HT1080 (cell line): ENCODE measurements at regions not wholly inside any gene's neighbourhood (a gene's known extent, or its start where the extent isn't known, plus 50 kb on each side); places are given as distances from the start of the nearest gene placed in this dataset.
"Not testable (repeated sequence)": the region's sequence is repeated elsewhere in the genome, so short reads cannot be mapped to it uniquely, and the experiment has no call there.

Source experiments
- DNase-seq: peaks from one replicate; pipeline ENCODE4 v3.0.0-alpha.2; 2015; ENCODE audit warnings: low read depth

DNA sequence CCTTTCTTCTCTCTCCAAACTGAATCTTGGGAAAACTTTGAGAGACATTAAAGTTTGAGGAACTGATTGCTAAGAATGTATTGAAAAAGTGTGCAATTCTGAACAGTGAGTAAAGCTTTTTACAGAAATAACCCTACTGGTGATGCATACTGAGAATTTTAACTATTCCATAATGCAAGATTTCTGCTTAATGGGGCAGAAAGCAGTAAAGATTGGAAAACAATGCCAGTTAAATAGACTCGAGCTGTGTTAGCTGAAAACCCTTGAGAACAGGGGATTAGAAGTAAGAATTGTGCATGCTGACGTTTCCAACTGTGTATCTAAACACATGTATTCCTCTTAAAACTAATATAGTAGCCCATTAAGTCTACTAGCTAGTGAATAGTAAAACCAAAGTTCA, 1500.2 kb upstream of the PRMT6 start:
- no peak for DNase-seq

DNA sequence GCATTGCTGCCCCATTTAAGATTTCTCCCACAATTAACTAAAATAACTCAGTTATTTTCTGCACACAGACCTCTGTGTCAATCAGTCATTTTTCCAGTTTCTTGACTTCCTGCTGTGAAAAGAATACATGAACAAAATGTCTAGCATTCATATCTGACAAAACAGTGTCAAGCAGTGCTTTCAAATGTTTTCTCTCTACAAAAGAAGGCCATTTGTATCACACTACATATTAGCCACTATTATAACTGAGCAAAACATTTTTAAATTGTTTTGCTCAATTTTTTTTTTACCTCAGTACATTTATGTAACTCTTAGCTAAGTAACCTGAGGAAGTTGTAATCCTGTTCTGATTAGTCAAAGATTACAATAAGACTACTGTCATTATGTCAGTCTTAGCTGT, 1498.5 kb upstream of the PRMT6 start:
- DNase-seq: no peak

DNA sequence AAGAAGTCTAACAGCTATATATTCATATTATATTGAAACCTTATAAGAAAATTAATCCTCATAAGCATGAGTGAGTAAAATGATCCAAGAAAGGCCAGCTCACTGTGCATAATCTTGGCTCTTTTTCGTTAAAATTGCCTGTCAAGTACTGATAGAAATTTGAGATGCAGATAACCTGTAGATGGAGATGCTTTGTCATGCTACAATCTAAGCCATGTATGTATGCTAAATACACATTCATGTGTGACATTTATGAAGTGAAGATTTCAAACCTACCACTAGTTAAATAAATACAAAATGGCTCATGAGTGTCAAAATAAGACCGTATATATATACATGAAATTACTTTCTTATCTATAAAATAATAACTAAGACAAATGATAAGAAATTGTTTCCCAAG, 1491.5 kb upstream of the PRMT6 start:
- DNase-seq: no peak

DNA sequence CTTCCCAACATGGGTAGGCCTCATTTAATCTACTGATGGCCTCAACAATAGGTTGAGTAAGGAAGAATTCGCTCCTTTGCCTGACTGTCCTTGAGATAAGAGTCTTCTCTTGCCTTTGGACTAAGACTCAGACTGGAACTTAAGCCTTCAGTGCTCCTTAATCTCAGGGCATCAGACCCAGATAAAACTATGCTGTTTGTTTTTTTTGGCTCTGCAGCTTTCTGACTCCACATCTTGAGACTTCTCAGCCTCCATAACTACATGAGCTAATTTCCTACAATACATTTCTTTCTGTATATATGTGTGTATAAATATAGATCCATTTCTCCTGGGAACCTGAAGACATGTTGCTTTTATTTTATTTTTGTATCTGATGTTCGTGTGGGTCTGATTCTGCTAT, 1470.7 kb upstream of the PRMT6 start:
- DNase-seq: no peak

DNA sequence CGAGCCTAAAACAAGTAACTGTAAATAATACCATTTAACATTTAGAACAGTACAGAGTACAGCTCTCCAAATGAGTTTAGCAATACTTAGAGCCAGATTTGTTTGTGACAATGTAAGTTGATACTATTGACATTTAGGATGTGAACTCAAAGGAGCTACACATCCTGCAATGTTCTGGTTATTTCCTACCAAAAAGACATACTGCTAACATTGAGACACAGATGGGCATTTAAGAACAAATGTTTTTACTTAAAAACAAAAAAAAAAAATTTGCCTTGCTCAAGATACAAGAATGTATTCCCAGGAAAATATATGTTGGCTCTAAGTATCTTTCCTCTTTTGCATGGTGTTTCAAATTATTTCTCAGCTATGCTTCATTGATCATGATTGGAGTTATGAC, 1464.8 kb upstream of the PRMT6 start:
- no peak for DNase-seq

DNA sequence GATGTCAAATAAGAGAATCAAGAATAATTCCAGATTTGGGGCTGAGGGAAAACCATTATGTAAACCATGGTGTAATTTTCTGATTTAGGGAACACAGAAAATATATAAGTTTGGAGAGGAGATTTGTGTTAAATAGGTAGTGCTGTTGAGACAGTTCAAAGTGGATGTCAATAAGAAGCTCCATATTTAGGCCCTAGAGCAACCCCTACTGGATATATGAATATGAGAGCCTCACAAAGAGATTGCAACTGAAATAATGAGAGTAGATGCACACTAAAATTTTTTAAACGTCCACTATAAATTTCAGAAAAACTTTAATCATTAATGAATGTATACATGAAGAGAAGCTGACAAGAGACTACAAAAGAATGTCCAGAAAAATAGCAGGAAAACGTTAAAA, 1447.8 kb upstream of the PRMT6 start:
- DNase-seq: peak; percentile 13

DNA sequence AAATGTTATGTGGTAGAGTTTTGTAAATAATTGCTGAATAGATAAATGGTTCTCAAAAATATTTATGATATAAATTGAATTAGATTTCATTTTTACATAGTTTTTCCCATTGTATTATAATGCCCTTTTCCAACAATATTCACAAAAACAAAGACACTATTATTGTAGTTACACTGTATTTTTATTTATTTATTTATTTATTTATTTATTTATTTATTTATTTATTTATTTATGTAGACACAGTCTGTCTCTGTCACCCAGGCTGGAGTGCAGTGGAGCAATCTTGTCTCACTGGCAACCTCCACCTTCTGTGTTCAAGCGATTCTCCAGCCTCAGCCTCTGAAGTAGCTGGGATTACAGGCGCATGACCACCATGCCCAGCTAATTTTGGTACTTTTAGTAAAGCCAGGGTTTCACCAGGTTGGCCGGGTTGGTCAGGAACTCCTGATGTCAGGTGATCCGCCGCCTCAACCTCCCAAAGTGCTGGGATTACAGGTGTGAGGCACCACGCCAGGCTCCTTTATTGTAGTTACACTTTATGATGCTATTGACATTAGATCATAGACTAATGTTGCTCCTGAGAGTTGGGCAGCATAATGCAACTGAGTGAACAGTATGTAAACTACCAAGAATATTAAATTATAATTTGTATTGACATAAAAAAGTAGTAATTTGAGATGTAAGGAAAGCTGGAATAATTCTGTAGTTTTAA, 1430.0 kb upstream of the PRMT6 start:
- no peak for DNase-seq

DNA sequence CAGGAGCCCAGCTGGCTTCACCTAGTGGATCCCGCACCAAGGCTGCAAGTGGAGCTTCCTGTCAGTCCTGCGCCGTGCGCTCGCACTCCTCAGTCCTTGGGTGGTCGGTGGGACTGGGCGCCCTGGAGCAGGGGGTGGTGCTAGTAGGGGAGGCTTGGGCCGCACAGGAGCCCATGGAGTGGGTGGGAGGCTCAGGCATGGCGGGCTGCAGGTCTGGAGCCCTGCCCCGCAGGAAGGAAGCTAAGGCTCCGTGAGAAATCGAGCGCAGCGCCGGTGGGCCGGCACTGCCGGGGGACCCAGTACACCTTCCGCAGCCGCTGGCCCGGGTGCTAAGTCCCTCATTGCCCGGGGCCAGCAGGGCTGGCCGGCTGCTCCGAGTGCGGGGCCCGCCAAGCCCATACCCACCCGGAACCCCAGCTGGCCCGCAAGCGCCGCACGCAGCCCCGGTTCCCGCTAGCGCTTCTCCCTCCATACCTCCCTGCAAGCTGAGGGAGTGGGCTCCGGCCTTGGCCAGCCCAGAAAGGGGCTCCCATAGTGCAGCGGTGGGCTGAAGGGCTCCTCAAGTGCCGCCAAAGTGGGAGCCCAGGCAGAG, 1425.2 kb upstream of the PRMT6 start:
- not testable (repeated sequence) for DNase-seq

DNA sequence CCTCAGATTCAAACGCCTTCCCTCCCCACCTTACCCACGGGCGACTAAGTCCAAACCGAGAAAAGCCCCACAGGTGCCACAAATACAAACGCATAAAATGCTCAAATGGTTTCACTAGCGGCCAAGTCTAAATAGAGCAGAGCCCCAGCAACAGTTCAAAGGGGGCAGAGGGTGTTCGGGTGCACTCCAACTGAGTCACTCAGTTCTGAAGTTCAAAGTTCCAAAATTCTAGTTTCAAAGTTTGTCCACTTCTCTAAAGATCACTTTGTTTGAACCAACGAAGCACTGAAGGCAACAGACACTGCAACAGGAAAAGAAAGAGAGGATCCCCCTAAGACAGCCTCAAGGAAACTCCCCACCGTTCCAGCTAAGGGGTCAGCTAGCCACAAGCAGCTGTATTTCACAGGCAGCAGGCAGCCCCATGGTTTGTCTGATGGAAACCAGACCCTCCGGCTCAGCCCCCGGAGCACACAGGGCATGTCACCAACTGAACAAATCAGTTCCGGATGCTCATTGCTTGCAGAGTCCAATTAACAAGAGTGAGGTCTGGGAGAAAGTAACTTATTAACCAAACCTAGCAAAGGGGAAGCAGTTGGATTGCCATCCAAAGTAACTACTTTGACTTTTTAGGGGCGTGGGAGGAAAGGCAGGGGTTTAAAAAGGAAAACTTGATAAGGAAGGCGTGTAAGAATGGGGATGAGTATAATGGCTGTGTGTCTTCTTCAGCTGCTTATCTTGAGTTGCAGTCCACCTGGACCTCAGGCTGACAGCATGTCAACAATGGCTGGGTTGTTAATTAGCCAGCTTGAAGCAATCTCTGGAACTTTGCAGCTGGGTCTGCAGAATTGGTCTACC, 1423.9 kb upstream of the PRMT6 start:
- no peak for DNase-seq

DNA sequence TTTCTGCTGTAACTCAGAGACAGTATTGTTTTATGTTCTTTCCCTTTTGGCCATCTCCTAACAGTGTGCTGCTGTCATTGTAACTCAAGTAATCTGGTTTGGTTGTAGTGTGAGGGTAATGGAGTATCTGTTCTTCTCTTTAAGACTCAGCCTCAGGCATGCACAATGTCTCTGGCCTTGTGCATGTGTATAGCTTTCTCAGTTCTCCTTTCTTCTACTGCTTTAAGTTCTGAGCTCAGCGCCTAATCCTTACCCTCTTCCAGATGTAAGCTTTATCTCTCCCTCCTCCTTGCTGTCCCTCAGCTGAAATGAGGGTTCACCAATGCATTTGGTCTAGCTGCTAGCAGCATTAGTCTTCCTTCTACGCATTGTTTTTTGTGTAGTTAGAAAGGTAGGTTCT, 1420.4 kb upstream of the PRMT6 start:
- no peak for DNase-seq

DNA sequence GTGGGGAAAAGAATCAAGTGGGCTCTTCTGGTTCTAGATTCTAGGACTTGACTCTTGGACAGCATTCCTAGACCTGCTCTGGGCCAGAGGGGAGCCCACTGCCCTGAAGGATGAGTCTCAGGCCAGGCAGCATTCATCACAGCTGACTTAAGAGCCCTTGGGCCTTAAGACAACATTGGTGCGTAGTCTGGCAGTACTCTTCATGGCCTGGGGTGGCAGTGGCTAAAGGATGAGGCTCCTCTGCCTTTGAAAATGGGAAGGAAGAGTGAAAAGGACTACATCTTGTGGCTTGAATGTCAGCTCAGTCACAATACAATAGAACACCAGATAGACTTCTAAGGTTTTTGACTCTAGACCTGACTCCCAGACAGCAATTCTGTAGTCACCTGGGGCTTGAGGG, 1415.1 kb upstream of the PRMT6 start:
- DNase-seq: peak; percentile 2

DNA sequence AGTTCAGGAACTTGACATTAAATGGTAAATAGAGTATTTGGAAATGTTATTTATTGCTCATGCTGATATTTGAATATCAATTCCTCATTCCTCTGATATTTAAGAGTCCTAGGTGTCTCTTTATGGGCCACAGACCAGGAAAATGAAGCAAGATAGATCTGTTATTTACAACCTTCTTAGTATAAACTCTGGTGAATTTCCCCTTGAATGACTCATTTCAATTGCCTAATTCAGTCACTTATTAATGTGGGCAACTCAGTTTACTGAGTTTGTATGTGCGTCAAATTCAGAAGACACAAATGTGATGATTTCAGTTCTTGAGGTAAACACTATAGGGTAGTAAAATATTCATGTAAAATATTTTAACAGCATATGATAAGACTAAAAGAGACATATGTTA, 1404.4 kb upstream of the PRMT6 start:
- no peak for DNase-seq

DNA sequence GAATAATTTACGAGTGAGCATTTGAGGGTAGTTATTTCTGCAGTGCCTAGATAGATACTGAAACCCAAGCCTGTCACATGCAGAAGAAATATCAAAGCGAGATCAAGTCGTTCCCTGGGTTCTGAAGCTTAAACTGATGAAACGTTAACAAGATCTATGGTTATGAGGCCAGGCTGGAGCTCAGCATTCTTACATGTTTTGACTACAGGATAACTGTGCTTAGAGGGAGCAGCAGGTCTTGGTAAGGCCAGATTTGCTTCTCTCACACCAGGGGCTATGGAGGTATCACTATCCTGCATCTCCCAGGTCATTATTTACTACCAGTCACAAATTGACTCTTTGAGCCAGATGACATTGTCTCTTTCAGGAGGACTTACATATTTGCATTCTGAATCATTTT, 1401.4 kb upstream of the PRMT6 start:
- no peak for DNase-seq

DNA sequence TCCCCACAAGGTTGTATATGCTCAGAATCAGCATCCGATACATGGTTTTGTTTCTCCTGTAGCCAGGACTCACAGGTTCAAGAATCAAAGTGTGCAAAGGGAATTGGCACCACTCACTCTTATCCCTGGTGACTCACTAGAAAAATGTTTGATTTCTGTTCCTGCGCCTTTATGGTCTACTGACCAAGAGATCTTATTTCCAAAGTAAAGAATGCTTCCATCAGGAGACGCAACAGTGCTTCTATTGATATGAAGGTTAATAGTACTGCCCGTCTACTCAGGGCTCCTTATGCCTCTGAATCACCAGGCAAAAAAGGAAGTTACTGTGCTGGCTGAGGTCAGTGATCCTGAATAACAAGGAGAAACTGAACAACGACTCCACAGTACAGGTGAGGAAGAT, 1392.0 kb upstream of the PRMT6 start:
- peak; percentile 92 for DNase-seq

DNA sequence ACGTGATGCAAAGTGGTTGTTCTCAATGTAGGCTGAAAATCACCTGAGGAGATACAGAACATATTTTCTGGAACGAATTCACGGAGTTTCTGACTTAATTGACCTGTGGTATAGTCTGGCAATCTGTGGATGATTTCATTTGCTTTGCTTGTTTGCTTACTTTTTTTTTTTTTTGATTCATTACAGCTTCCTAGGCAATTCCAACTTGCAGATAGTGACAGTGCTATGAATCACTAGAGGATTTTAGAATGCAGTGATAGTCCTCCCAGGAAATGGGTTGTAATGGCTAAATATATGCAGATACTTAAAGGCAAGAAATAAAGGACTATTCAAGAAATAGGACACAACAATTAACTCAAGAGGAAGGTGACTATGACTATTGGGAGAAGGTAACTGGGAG, 1378.1 kb upstream of the PRMT6 start:
- DNase-seq: peak; percentile 81

DNA sequence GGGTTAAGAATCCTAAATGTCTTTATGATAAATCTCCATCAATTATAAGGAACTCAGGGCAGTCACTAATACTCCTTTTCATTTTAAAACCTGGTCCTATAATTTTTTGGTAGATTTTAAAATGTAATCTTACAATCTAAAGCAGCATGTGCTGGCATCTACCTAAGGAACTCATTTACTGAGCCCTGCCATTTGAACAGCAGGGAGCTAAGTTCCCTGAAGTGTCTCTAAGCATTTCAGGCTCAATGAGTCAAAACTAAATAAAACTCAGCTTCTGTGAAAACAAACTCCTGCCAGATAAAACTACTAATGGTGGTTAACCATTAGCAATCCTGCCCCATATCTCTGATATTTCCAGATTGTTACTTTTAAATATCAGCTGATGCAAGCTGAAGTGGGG, 1371.8 kb upstream of the PRMT6 start:
- no peak for DNase-seq

DNA sequence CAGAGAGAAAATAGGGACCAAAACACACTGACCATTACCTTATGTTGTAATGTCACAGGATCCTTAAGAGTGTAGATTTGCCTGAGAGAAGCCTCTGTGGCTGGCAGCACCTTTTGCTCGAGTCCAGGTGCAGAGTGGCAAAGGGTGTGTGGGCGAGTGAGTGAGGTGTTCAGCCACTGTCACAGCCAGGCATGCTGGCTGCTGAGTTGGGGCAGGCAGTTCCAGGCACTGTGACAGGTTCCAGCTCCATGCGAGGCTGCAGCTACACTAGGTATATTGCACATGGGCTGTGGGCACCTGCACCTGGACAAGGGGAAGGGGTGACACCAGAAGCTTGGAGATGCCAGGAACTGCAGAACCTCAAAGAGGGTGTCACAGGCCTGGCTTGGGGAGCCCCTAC, 1370.4 kb upstream of the PRMT6 start:
- DNase-seq: no peak

DNA sequence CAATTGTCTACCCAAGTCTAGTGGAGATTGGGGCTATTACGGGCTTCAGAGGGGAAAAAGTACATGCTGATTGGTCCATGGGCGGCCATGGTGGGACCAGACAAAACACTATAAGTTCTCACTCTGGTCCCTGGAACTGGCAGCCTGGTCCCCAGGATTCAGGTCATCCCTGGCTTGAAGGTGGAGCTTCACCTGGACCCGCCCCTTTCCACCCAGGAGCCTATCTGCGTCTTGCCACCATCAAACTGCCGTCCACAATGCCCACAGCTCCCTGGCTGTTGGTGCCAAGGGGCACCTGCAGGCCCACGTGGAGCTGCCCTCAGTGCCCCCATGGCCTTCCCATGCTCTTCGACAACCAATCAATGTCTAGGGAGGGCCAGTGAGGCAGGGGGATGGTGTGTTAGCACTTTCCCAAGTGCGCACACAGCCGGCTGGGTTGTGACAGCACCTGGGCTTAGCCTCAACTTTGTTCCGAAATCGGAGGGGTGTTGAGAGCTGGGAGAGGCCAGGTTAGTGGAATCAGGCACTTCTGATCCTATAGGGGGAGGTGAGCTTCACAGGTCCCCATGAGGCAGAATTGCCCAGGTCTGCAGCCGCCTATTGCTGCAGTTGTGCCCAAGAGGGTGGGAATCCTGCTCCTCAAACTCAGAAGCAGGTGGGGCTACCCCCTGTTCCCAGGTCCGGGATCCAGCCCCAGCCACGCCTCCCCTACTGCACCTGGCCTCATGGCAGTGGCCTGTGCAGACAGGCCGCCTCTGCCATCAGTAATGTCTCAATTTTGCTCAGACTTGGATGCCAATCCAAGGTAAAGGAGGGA, 1369.4 kb upstream of the PRMT6 start:
- DNase-seq: no peak

DNA sequence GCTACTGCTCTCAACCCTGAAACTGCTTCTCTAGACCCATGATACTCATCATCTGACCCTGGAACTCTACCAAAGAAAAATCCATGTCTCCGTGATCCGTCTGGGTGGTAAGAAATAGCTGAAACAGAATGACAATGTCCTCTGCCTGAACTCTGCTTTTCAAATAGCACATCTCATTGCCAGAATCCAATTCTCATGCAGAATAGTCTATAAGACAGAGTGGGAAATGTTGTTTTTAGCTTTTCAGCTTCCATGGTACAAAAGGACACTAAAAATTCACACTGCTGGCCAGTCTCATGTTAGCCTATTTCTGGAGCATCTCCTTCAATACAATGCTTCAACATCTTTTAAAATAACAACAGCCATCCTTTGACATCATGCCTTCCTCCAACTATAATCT, 1355.8 kb upstream of the PRMT6 start:
- DNase-seq: no peak

DNA sequence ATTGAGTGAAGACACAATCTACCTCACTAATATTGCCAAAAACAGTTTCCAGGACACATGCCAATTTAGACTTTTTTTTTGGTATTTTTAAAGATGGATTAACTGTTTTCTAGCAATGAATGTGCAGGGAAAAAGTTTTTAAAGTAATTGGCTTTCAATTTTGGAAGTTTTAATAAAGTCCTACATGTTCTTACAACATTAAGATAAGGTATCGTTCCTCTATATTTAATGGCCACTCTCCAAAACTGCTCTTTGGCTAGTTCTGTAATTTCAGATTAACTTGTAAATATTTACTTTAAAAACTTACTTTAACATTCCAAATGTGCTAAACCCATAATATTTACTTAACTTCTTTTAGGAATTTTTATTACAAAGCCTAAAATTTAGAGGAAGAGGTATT, 1332.2 kb upstream of the PRMT6 start:
- no peak for DNase-seq

DNA sequence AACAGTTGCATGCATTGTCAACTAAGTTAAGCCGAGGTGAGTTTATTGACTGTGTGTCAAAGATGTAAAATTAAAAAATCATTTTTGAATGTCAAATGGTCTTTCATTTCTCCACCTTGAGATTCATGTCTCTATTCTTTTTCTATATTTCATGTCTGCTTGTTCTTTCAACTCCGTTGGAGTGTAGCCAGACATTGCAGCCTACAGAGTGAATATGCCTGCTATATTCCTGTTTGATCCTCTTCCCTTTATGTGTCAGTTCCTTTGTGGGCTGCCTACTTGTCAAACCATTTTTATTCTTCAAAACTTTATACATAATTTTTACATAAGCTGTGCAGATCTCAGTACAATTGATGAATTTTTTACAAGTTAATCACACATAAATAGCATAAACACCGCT, 1325.8 kb upstream of the PRMT6 start:
- DNase-seq: no peak

DNA sequence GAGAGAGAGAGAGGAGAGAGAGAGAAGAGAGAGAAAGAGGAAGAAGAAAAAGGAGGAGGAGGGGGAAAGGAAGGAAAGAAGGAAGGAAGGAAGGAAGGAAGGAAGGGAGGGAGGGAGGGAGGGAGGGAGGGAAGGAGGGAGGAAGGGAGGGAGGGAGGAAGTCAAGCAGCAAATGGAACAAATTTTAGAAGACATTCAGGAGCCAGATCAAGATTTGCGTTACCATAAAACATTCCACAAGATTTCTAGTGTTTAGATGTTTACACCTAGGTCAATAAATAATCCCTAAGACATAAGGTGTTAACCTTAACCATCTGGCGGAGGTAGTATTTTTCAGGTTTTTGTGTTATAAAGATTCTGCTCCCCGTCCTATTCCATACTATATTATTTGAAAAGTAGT, 1320.1 kb upstream of the PRMT6 start:
- DNase-seq: no peak
